Spleen (tissue), 11 donors: ENCODE measurements at regions not wholly inside any gene's neighbourhood (a gene's known extent, or its start where the extent isn't known, plus 50 kb on each side); places are given as distances from the start of the nearest gene placed in this dataset.
"Not testable (repeated sequence)": the region's sequence is repeated elsewhere in the genome, so short reads cannot be mapped to it uniquely, and the experiment has no call there.

Experiments
- DNase-seq: peaks from one replicate; pipeline ENCODE4 v3.0.0-alpha.2; 2020
- H3K27ac ChIP-seq, 8 donors: fragments of 200-600 bp; sonication (generic) in 7 of 8; 1 replicate in 4 of 8; 2 replicates in 4 of 8; pipeline versions ENCODE4 v1.5.0 to v1.8.0; 2016 to 2021; ENCODE audit warnings: inconsistent platforms in 4 of 8, mild to moderate bottlenecking in 4 of 8, moderate library complexity in 1 of 8
- H3K27me3 ChIP-seq, 7 donors: fragments of 200-600 bp; sonication (generic) in 6 of 7; replicated peaks in 1 of 7; 1 replicate in 4 of 7; 2 replicates in 3 of 7; pipeline versions ENCODE4 v1.5.0 to v1.8.0; 2016 to 2021; ENCODE audit warnings: inconsistent platforms in 3 of 7, mild to moderate bottlenecking in 1 of 7
- H3K36me3 ChIP-seq, 6 donors: fragments of 200-600 bp; sonication (generic) in 5 of 6; 1 replicate in 4 of 6; 2 replicates in 2 of 6; pipeline versions ENCODE4 v1.5.0 to v1.8.0; 2016 to 2021; ENCODE audit warnings: inconsistent platforms in 2 of 6
- H3K4me1 ChIP-seq, 6 donors: fragments of 200-600 bp; sonication (generic) in 5 of 6; 1 replicate in 3 of 6; 2 replicates in 3 of 6; pipeline versions ENCODE4 v1.5.0 to v1.8.0; 2016 to 2021; ENCODE audit warnings: inconsistent platforms in 3 of 6
- H3K4me3 ChIP-seq, 8 donors: fragments of 200-600 bp; sonication (generic) in 7 of 8; 1 replicate in 4 of 8; 2 replicates in 4 of 8; pipeline versions ENCODE4 v1.5.0 to v1.8.0; 2016 to 2021; ENCODE audit warnings: inconsistent platforms in 4 of 8, mild to moderate bottlenecking in 4 of 8, moderate library complexity in 2 of 8
- H3K9me3 ChIP-seq, 8 donors: fragments of 200-600 bp; sonication (generic) in 7 of 8; 1 replicate in 4 of 8; 2 replicates in 4 of 8; pipeline versions ENCODE4 v1.5.0 to v1.8.0; 2016 to 2021; ENCODE audit warnings: inconsistent platforms in 4 of 8
- POLR2A ChIP-seq, 3 donors: fragments of 450-650 bp; IDR thresholded peaks; one replicate each; pipeline ENCODE4 v1.5.1; 2017; ENCODE audit warnings: antibody characterized with exemption in 3 of 3, mild to moderate bottlenecking in 1 of 3
- POLR2AphosphoS5 ChIP-seq, 3 donors: sonication (generic); formaldehyde crosslinking; IDR thresholded peaks; one replicate each; pipeline ENCODE4 v1.5.1; 2017; ENCODE audit warnings: antibody characterized with exemption in 3 of 3
- WGBS, 5 donors: extraction: QIAGEN DNeasy Blood & Tissue Kit in 3 of 5; methylation state at CpG; one replicate each; pipeline versions ENCODE4 v1.1.5 to v1.1.7; 2013 to 2018; 5-methylcytosine and 5-hydroxymethylcytosine counted together
- intact Hi-C: fragments of 100-400 bp; cut with DNase I; formaldehyde crosslinking; loops from one replicate; pipeline ENCODE4 v1.15.0; 2023; ENCODE audit warnings: low total_unique reads
- TF ChIP-seq, protein P1 (sequence below), 11 experiments: fragments of 200-600 bp in 7 of 11; fragments of 450-650 bp in 4 of 11; sonication (generic) in 4 of 11; IDR thresholded peaks in 8 of 11; conservative IDR thresholded peaks in 3 of 11; 1 replicate in 7 of 11; 2 replicates in 4 of 11; pipeline versions ENCODE4 v1.4.0 to v1.8.0; 2016 to 2021; ENCODE audit warnings: antibody characterized with exemption in 11 of 11, inconsistent platforms in 4 of 11, mild to moderate bottlenecking in 1 of 11
- donor health status: healthy with polysubstance abuse.
- donor health status: DM: no; HTN: no; CAD: no; lungs with moderate emphysema.
- donor health status: DM: no; HTN: no; CAD: no.
- donor health status: Bipolar disorder and iron deficiency.
- donor health status: healthy.
- donor health status: DM: no; HTN: no; CAD: no.
- donor health status: DM: yes; HTN: yes; CAD: no.

DNA sequence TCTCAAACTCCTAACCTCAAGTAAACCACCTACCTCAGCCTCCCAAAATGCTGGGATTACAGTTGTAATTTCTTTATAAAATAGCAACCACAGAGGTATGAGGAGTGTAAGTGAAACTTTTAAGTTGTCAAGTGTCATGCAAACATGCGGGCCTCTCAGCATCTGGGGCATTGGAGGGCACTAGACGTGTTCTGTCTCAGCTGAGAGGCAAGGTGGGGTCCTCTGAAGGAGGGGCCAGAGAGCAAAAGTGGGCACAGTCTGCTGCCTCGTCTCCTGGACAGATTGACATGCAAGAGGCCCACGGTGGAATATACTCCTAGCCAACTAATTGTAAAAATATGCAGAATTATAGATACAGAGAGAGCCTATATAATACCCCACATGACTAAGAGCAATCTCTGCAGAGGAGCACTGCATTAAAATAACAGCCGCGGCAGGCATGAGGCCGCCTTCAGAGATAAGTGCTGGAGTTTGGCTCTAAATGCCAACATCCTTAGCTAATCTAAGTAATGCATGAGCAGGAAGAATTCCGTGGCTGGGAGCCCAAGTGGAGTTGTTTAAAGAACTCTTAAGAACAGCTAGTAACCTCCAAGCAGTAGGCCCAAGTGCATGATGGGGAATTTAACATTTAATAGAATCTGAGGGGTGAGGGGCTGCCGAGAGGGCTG, 87.8 kb upstream of the RNU6-1 start:
- H3K36me3 ChIP-seq = no peaks in the 10 kb centered on the region
- intact Hi-C loops = no loop called here
- H3K9me3 ChIP-seq = no peaks in the 10 kb centered on the region
- DNase-seq = no peak
- H3K27ac ChIP-seq = no peak overlapping the region
- no peak overlapping the region for H3K4me3 ChIP-seq
- H3K27me3 ChIP-seq = no peaks in the 10 kb centered on the region
- H3K4me1 ChIP-seq = no peaks in the 10 kb centered on the region
- TF ChIP-seq POLR2AphosphoS5 (IDR thresholded peaks at IDR 0.05) (no peak), POLR2A (IDR thresholded peaks at IDR 0.05) (no peak)
- TF ChIP-seq, protein P1, sequence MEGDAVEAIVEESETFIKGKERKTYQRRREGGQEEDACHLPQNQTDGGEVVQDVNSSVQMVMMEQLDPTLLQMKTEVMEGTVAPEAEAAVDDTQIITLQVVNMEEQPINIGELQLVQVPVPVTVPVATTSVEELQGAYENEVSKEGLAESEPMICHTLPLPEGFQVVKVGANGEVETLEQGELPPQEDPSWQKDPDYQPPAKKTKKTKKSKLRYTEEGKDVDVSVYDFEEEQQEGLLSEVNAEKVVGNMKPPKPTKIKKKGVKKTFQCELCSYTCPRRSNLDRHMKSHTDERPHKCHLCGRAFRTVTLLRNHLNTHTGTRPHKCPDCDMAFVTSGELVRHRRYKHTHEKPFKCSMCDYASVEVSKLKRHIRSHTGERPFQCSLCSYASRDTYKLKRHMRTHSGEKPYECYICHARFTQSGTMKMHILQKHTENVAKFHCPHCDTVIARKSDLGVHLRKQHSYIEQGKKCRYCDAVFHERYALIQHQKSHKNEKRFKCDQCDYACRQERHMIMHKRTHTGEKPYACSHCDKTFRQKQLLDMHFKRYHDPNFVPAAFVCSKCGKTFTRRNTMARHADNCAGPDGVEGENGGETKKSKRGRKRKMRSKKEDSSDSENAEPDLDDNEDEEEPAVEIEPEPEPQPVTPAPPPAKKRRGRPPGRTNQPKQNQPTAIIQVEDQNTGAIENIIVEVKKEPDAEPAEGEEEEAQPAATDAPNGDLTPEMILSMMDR (IDR thresholded peaks at IDR 0.05 in 8 of 11, conservative IDR thresholded peaks at IDR 0.05 in 3 of 11) = no peak
- 53 to 83% (median 66%) methylated on average over 8 to 9 of the region's 9 CpGs for WGBS, 5 donors

DNA sequence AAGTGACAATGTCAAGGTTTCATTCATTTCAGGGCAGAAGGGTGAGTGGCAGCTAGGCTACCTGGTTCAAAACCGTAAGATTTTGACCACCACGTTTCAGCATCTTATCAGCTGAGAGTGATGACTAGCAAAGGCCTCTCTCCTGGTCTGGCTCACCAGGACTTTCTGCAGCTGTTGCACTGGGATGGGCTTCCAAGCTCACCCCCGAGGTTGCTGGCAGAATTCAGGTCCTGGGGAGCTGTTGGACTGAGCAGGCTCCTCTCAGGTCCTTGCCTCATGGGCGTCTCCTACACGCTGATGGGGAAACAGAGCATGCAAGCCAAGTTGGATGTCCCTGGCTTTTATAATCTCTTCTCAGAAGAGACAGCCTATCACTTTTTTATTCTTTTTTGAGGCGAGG, 88.8 kb upstream of the RNU6-1 start:
- no peak overlapping the region for H3K4me3 ChIP-seq
- no peaks in the 10 kb centered on the region for H3K27me3 ChIP-seq
- no peak for DNase-seq
- no peaks in the 10 kb centered on the region for H3K9me3 ChIP-seq
- no peaks in the 10 kb centered on the region for H3K36me3 ChIP-seq
- 73 to 92% (median 77%) methylated on average over 6 of the region's 6 CpGs for WGBS, 5 donors
- no peaks in the 10 kb centered on the region for H3K4me1 ChIP-seq
- intact Hi-C loops = no loop called here
- no peak for TF ChIP-seq POLR2A (IDR thresholded peaks at IDR 0.05)
- TF ChIP-seq POLR2AphosphoS5 (IDR thresholded peaks at IDR 0.05) = no peak
- TF ChIP-seq, protein P1 (IDR thresholded peaks at IDR 0.05 in 8 of 11, conservative IDR thresholded peaks at IDR 0.05 in 3 of 11) = no peak
- H3K27ac ChIP-seq = no peak overlapping the region

DNA sequence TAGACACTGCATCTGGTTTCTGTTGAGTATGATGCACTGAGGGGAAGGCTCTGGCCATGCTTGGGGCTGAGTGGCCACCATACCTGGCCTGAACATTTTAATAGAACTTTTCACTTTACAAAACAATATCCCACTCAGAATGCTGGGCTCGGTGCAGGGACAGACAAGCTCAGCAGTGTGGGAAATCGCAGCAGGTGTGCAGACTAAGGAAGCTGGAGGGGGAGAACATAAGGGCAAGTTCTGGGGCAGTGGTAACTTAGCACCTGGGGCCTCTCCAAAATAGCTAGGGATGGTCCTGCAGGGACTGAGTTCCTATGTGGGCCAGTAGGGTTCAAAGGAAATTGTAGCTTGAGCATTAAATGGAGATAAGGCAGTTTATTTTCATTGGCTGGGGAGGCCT, 90.9 kb upstream of the RNU6-1 start:
- Histone ChIP-seq H3K4me3 (no peak overlapping the region), H3K4me1 (no peaks in the 10 kb centered on the region), H3K27me3 (no peaks in the 10 kb centered on the region), H3K36me3 (no peaks in the 10 kb centered on the region), H3K27ac (no peak overlapping the region), H3K9me3 (no peaks in the 10 kb centered on the region)
- DNase-seq = no peak
- 87 to 94% (median 93%) methylated on average over 2 of the region's 2 CpGs for WGBS, 5 donors
- TF ChIP-seq POLR2AphosphoS5 (IDR thresholded peaks at IDR 0.05) (no peak), POLR2A (IDR thresholded peaks at IDR 0.05) (no peak)
- TF ChIP-seq, protein P1 (IDR thresholded peaks at IDR 0.05 in 8 of 11, conservative IDR thresholded peaks at IDR 0.05 in 3 of 11) = no peak
- intact Hi-C loops = no loop called here

DNA sequence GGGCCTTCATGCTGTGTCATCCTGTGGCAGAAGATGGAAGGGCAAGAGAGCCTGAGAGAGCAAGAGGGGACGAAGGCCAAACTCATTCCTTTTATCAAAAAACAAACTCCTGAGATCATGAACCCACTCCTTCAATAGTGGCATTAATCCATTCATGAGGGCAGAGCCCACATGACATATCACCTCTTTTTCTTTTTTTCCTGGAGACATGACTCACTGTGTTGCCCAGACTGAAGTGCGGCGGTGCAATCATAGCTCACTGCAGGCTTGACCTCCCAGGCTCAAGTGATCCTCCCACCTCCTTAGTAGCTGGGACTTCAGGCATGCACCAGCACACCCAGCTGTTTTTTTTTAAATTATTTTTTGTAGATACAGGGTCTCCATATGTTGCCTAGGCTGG, 92.0 kb upstream of the RNU6-1 start:
- TF ChIP-seq, protein P1 (IDR thresholded peaks at IDR 0.05 in 8 of 11, conservative IDR thresholded peaks at IDR 0.05 in 3 of 11) = no peak
- TF ChIP-seq POLR2AphosphoS5 (IDR thresholded peaks at IDR 0.05) (no peak), POLR2A (IDR thresholded peaks at IDR 0.05) (no peak)
- Histone ChIP-seq H3K9me3 (no peaks in the 10 kb centered on the region), H3K27ac (no peak overlapping the region), H3K27me3 (no peaks in the 10 kb centered on the region), H3K4me3 (no peak overlapping the region), H3K4me1 (no peaks in the 10 kb centered on the region), H3K36me3 (no peaks in the 10 kb centered on the region)
- WGBS, 5 donors = 91 to 97% (median 93%) methylated on average over 3 of the region's 3 CpGs
- intact Hi-C loops = no loop called here
- no peak for DNase-seq

DNA sequence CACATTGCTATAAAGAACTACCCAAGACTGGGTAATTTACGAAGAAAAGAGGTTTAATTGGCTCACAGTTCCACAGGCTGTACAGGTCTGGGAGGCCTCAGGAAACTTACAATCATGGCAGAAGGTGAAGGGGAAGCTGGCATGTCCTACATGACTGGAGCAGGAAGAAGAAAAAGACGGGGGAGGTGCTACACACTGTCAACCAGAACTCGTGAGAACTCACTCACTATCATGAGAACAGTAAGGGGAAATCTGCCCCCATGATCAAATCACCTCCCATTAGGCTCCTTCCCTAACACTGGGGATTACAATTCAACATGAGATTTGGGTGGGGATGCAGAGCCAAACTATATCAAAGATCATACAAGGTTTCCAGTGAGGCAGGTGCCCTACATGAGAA, 94.3 kb upstream of the RNU6-1 start:
- intact Hi-C loops = not testable (repeated sequence)

More for the DNA sequence above, 94.3 kb upstream of the RNU6-1 start:
- H3K27ac ChIP-seq, H3K4me3 ChIP-seq, DNase-seq, H3K27me3 ChIP-seq, H3K4me1 ChIP-seq, H3K36me3 ChIP-seq, H3K9me3 ChIP-seq: not testable (repeated sequence)
- 64 to 74% (median 70%) methylated on average over 3 of the region's 3 CpGs for WGBS, 5 donors
